ENCODE measurements at regions not wholly inside any gene's neighbourhood (a gene's known extent, or its start where the extent isn't known, plus 50 kb on each side); places are given as distances from the start of the nearest gene placed in this dataset.
"Not testable (repeated sequence)": the region's sequence is repeated elsewhere in the genome, so short reads cannot be mapped to it uniquely, and the experiment has no call there.

DNA sequence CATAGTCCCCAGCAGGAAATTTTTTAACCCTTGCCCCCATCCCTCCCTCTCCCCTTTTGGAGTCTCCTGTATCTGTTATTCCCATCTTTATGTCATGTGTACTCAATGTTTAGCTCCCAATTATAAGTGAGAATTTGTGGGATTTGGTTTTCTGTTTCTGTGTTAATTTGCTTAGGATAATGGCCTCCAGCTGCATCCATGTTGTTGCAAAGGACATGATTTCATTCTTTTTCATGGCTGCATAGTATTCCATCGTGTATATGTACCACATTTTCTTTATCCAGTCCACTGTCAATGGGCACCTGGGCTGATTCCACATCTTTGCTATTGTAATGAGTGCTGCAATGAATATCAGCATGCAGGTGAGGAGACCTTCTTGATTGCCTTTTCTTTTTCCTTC lies 139.6 kb upstream of the WSCD1 start:
- TF ChIP-seq, protein P1, sequence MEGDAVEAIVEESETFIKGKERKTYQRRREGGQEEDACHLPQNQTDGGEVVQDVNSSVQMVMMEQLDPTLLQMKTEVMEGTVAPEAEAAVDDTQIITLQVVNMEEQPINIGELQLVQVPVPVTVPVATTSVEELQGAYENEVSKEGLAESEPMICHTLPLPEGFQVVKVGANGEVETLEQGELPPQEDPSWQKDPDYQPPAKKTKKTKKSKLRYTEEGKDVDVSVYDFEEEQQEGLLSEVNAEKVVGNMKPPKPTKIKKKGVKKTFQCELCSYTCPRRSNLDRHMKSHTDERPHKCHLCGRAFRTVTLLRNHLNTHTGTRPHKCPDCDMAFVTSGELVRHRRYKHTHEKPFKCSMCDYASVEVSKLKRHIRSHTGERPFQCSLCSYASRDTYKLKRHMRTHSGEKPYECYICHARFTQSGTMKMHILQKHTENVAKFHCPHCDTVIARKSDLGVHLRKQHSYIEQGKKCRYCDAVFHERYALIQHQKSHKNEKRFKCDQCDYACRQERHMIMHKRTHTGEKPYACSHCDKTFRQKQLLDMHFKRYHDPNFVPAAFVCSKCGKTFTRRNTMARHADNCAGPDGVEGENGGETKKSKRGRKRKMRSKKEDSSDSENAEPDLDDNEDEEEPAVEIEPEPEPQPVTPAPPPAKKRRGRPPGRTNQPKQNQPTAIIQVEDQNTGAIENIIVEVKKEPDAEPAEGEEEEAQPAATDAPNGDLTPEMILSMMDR (IDR thresholded peaks at IDR 0.05; ENCODE audit: low read depth, low read length) = not testable (repeated sequence)
- not testable (repeated sequence) for TF ChIP-seq EZH2phosphoT487 (IDR thresholded peaks at IDR 0.05; ENCODE audit: low read depth)
